Stomach smooth muscle (tissue), 2 donors: ENCODE measurements at regions not wholly inside any gene's neighbourhood (a gene's known extent, or its start where the extent isn't known, plus 50 kb on each side); places are given as distances from the start of the nearest gene placed in this dataset.

Experiments
- H3K27ac ChIP-seq: one replicate; pipeline ENCODE4 v1.7.0; 2013; ENCODE audit warnings: mild to moderate bottlenecking, low read length, inconsistent platforms
- H3K27me3 ChIP-seq, 2 donors: one replicate each; pipeline ENCODE4 v1.7.0; 2013; ENCODE audit warnings: low read length in 2 of 2; ENCODE audit not compliant: insufficient read depth in 2 of 2, control insufficient read depth in 1 of 2
- H3K36me3 ChIP-seq, 2 donors: one replicate each; pipeline ENCODE4 v1.7.0; 2013; ENCODE audit warnings: low read length in 2 of 2; ENCODE audit not compliant: control insufficient read depth in 2 of 2, insufficient read depth in 2 of 2
- H3K4me1 ChIP-seq: one replicate; pipeline ENCODE4 v1.7.0; 2013; ENCODE audit warnings: low read length; ENCODE audit not compliant: control insufficient read depth, insufficient read depth
- H3K4me3 ChIP-seq, 2 donors: one replicate each; pipeline ENCODE4 v1.7.0; 2013; ENCODE audit warnings: low read length in 2 of 2
- H3K9ac ChIP-seq, 2 donors: one replicate each; pipeline ENCODE4 v1.7.0; 2013; ENCODE audit warnings: low read length in 2 of 2, mild to moderate bottlenecking in 1 of 2
- H3K9me3 ChIP-seq, 2 donors: one replicate each; pipeline ENCODE4 v1.7.0; 2013; ENCODE audit warnings: low read length in 2 of 2; ENCODE audit not compliant: control insufficient read depth in 2 of 2
- donor health status: healthy.
- donor health status: Pancreatic carcinoma.

GRCh38 chr17:53046781-53047180 lies 775.9 kb upstream of the KIF2B start:
- no peaks in the 10 kb centered on the region for H3K4me1 ChIP-seq
- H3K27ac ChIP-seq, result no peak overlapping the region
- H3K9ac ChIP-seq, result no peak overlapping the region
- no peaks in the 10 kb centered on the region for H3K36me3 ChIP-seq
- H3K9me3 ChIP-seq, result peaks cover 0 to 3% of the 10 kb centered on the region in 2 donors
- no peaks in the 10 kb centered on the region for H3K27me3 ChIP-seq
- H3K4me3 ChIP-seq, result no peak overlapping the region

- Histone ChIP-seq H3K9me3 (peaks cover 0 to 2% of the 10 kb centered on the region in 2 donors), H3K36me3 (no peaks in the 10 kb centered on the region), H3K9ac (no peak overlapping the region), H3K4me1 (no peaks in the 10 kb centered on the region), H3K27ac (no peak overlapping the region), H3K4me3 (no peak overlapping the region), H3K27me3 (no peaks in the 10 kb centered on the region)
Observed at GRCh38 chr17:53039981-53040380, 782.7 kb upstream of the KIF2B start.

- H3K27ac ChIP-seq, result no peak overlapping the region
- no peaks in the 10 kb centered on the region for H3K4me1 ChIP-seq
- peaks cover 0 to 2% of the 10 kb centered on the region in 2 donors for H3K9me3 ChIP-seq
- H3K27me3 ChIP-seq, result no peaks in the 10 kb centered on the region
- no peak overlapping the region for H3K9ac ChIP-seq
- H3K36me3 ChIP-seq, result no peaks in the 10 kb centered on the region
- no peak overlapping the region for H3K4me3 ChIP-seq
Observed at GRCh38 chr17:53033297-53033696, 789.4 kb upstream of the KIF2B start.

- Histone ChIP-seq H3K9ac (no peak overlapping the region), H3K27ac (no peak overlapping the region), H3K4me1 (no peaks in the 10 kb centered on the region), H3K36me3 (no peaks in the 10 kb centered on the region), H3K27me3 (no peaks in the 10 kb centered on the region), H3K4me3 (no peak overlapping the region), H3K9me3 (peaks cover 0 to 2% of the 10 kb centered on the region in 2 donors)
Observed at GRCh38 chr17:53032861-53033271, 789.9 kb upstream of the KIF2B start.

- no peak overlapping the region for H3K27ac ChIP-seq
- no peak overlapping the region for H3K4me3 ChIP-seq
- no peaks in the 10 kb centered on the region for H3K36me3 ChIP-seq
- H3K4me1 ChIP-seq, result no peaks in the 10 kb centered on the region
- no peak overlapping the region for H3K9ac ChIP-seq
- H3K9me3 ChIP-seq, result no peaks in the 10 kb centered on the region
- H3K27me3 ChIP-seq, result no peaks in the 10 kb centered on the region
Observed at GRCh38 chr17:53017227-53017626, 805.5 kb upstream of the KIF2B start.

- Histone ChIP-seq H3K27ac (no peak overlapping the region), H3K27me3 (no peaks in the 10 kb centered on the region), H3K9me3 (no peaks in the 10 kb centered on the region), H3K36me3 (no peaks in the 10 kb centered on the region), H3K9ac (no peak overlapping the region), H3K4me3 (no peak overlapping the region), H3K4me1 (no peaks in the 10 kb centered on the region)
Observed at GRCh38 chr17:53016085-53016484, 806.6 kb upstream of the KIF2B start.

GRCh38 chr17:53012364-53012763 lies 810.4 kb upstream of the KIF2B start:
- no peak overlapping the region for H3K9ac ChIP-seq
- no peaks in the 10 kb centered on the region for H3K9me3 ChIP-seq
- no peaks in the 10 kb centered on the region for H3K27me3 ChIP-seq
- no peaks in the 10 kb centered on the region for H3K36me3 ChIP-seq
- H3K4me3 ChIP-seq, result no peak overlapping the region
- H3K27ac ChIP-seq, result no peak overlapping the region
- H3K4me1 ChIP-seq, result no peaks in the 10 kb centered on the region

- Histone ChIP-seq H3K27ac (no peak overlapping the region), H3K4me1 (no peaks in the 10 kb centered on the region), H3K9ac (no peak overlapping the region), H3K27me3 (no peaks in the 10 kb centered on the region), H3K9me3 (no peaks in the 10 kb centered on the region), H3K36me3 (no peaks in the 10 kb centered on the region), H3K4me3 (no peak overlapping the region)
Observed at GRCh38 chr17:53006006-53006405, 816.7 kb upstream of the KIF2B start.

- Histone ChIP-seq H3K27ac (no peak overlapping the region), H3K9me3 (no peaks in the 10 kb centered on the region), H3K27me3 (no peaks in the 10 kb centered on the region), H3K36me3 (no peaks in the 10 kb centered on the region), H3K9ac (no peak overlapping the region), H3K4me1 (no peaks in the 10 kb centered on the region), H3K4me3 (no peak overlapping the region)
Observed at GRCh38 chr17:53004902-53005301, 817.8 kb upstream of the KIF2B start.

- Histone ChIP-seq H3K4me1 (no peaks in the 10 kb centered on the region), H3K9ac (no peak overlapping the region), H3K36me3 (no peaks in the 10 kb centered on the region), H3K27ac (no peak overlapping the region), H3K27me3 (no peaks in the 10 kb centered on the region), H3K4me3 (no peak overlapping the region), H3K9me3 (no peaks in the 10 kb centered on the region)
Observed at GRCh38 chr17:52995881-52996280, 826.8 kb upstream of the KIF2B start.

GRCh38 chr17:52995147-52995546 lies 827.6 kb upstream of the KIF2B start:
- no peak overlapping the region for H3K27ac ChIP-seq
- no peaks in the 10 kb centered on the region for H3K27me3 ChIP-seq
- H3K4me1 ChIP-seq, result no peaks in the 10 kb centered on the region
- H3K4me3 ChIP-seq, result no peak overlapping the region
- H3K9me3 ChIP-seq, result no peaks in the 10 kb centered on the region
- H3K36me3 ChIP-seq, result no peaks in the 10 kb centered on the region
- no peak overlapping the region for H3K9ac ChIP-seq
